Tibial nerve (tissue), 4 donors: ENCODE measurements at regions not wholly inside any gene's neighbourhood (a gene's known extent, or its start where the extent isn't known, plus 50 kb on each side); places are given as distances from the start of the nearest gene placed in this dataset.

Experiments
- DNase-seq, 2 donors: peaks; one replicate each; pipeline ENCODE4 v3.0.0-alpha.2; 2019; ENCODE audit warnings: low spot score in 2 of 2
- H3K27ac ChIP-seq, 4 donors: fragments of 200-600 bp; sonication (generic) in 3 of 4; one replicate each; pipeline ENCODE4 v1.5.1; 2017 to 2019; ENCODE audit warnings: mild to moderate bottlenecking in 1 of 4
- H3K27me3 ChIP-seq, 2 donors: fragments of 200-600 bp; sonication (generic) in 1 of 2; one replicate each; pipeline versions ENCODE4 v1.5.1 to v1.6.0; 2017 to 2019
- H3K36me3 ChIP-seq, 3 donors: fragments of 200-600 bp; sonication (generic); one replicate each; pipeline ENCODE4 v1.5.1; 2018 to 2019
- H3K4me1 ChIP-seq, 4 donors: fragments of 200-600 bp; sonication (generic) in 3 of 4; one replicate each; pipeline ENCODE4 v1.5.1; 2017 to 2019
- H3K4me3 ChIP-seq, 4 donors: fragments of 200-600 bp; sonication (generic) in 3 of 4; one replicate each; pipeline ENCODE4 v1.5.1; 2017 to 2019; ENCODE audit warnings: mild to moderate bottlenecking in 1 of 4, moderate library complexity in 1 of 4
- H3K9me3 ChIP-seq, 4 donors: fragments of 200-600 bp; sonication (generic) in 3 of 4; one replicate each; pipeline ENCODE4 v1.5.1; 2017 to 2019
- CTCF ChIP-seq, 5 experiments: fragments of 200-600 bp in 3 of 5; fragments of 450-650 bp in 2 of 5; sonication (generic) in 3 of 5; IDR thresholded peaks; one replicate each; pipeline ENCODE4 v1.5.1; 2016 to 2019; ENCODE audit warnings: antibody characterized with exemption in 5 of 5, mild to moderate bottlenecking in 3 of 5, moderate library complexity in 2 of 5
- EP300 ChIP-seq, 2 donors: sonication (generic); formaldehyde crosslinking; IDR thresholded peaks; one replicate each; pipeline ENCODE4 v1.6.1; 2017; ENCODE audit warnings: antibody characterized with exemption in 2 of 2, mild to moderate bottlenecking in 1 of 2
- POLR2A ChIP-seq, 2 donors: fragments of 450-650 bp; IDR thresholded peaks; one replicate each; pipeline ENCODE4 v1.6.1; 2017; ENCODE audit warnings: antibody characterized with exemption in 2 of 2, mild to moderate bottlenecking in 2 of 2, moderate library complexity in 2 of 2
- WGBS, 2 donors: methylation state at CpG; one replicate each; pipeline ENCODE4 v1.1.5; 2018; 5-methylcytosine and 5-hydroxymethylcytosine counted together

DNA sequence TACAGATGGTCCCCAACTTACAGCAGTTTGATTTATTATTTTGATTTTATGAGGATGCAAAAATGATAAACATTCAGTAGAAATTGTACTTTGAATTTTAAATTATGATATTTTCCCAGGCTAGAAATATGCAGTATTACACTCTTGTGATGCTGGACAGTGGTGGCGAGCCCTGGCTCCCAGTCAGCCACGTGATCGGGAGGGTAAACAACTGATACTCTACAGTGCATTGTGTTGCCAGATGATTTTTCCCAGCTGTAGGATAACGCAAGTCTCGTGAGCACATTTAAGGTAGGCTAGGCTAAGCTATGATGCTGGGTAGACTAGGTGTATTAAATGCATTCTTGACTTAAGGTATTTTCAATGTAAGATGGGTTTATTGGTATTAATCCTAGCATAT lies 865.2 kb downstream of the SORCS3 start:
- no peaks in the 10 kb centered on the region for H3K27me3 ChIP-seq
- TF ChIP-seq POLR2A (IDR thresholded peaks at IDR 0.05) = no peak
- TF ChIP-seq CTCF (IDR thresholded peaks at IDR 0.05) = no peak
- TF ChIP-seq EP300 (IDR thresholded peaks at IDR 0.05) = no peak
- no peaks in the 10 kb centered on the region for H3K4me1 ChIP-seq
- H3K4me3 ChIP-seq = no peak overlapping the region
- no peaks in the 10 kb centered on the region for H3K9me3 ChIP-seq
- DNase-seq = no peak
- no peaks in the 10 kb centered on the region for H3K36me3 ChIP-seq
- 68 to 76% methylated on average over 5 of the region's 5 CpGs for WGBS, 2 donors
- no peak overlapping the region for H3K27ac ChIP-seq

DNA sequence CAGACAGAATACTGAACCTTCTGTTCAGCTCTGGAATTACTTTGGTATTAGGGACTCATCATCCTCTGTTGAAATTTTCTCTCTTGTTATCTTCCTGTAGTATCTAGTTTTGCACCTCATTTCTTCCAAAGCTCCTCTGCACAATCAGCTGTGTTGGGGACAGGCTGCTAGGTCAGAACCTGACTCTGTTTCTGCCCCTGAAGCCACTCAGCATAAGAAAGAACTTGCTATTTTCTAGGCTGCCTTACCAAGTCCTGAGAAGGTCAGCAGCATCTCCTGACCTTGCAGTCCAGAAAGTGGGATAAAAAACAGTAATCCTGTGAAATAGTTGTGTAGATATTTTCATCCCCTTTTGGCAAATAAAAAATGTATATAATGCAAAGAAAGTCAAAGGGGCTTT lies 862.6 kb downstream of the SORCS3 start:
- H3K36me3 ChIP-seq = no peaks in the 10 kb centered on the region
- no peaks in the 10 kb centered on the region for H3K4me1 ChIP-seq
- H3K27ac ChIP-seq = no peak overlapping the region
- no peak overlapping the region for H3K4me3 ChIP-seq
- H3K9me3 ChIP-seq = no peaks in the 10 kb centered on the region
- no peaks in the 10 kb centered on the region for H3K27me3 ChIP-seq
- no peak for DNase-seq
- TF ChIP-seq POLR2A (IDR thresholded peaks at IDR 0.05) = no peak
- no peak for TF ChIP-seq CTCF (IDR thresholded peaks at IDR 0.05)
- TF ChIP-seq EP300 (IDR thresholded peaks at IDR 0.05) = no peak

DNA sequence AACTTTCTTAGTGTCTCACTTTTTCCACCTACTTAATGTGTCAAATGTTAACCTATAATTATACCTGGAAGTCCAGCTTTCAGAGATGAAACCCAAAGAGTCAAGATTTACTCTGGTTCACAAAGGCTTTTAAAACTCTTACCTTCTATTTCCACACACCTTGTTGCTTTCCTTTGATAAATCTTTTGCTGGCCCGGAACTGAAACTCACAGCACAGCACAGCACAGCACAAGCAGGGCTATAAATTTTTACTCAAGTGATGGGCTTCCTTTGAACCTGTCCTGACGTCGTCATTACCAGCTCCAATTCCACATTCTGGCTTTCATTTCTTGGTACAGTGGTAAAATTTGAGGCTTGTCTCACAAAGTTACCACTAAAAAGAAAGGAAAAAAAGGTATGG lies 861.0 kb downstream of the SORCS3 start:
- Histone ChIP-seq H3K27ac (no peak overlapping the region), H3K9me3 (no peaks in the 10 kb centered on the region), H3K36me3 (no peaks in the 10 kb centered on the region), H3K4me1 (no peaks in the 10 kb centered on the region), H3K27me3 (no peaks in the 10 kb centered on the region), H3K4me3 (no peak overlapping the region)
- no peak for DNase-seq
- TF ChIP-seq POLR2A (IDR thresholded peaks at IDR 0.05) (no peak), CTCF (IDR thresholded peaks at IDR 0.05) (no peak), EP300 (IDR thresholded peaks at IDR 0.05) (no peak)
- 23 to 43% methylated on average over 3 of the region's 3 CpGs for WGBS, 2 donors

GRCh38 chr10:105494944-105495343 lies 853.9 kb downstream of the SORCS3 start:
- TF ChIP-seq EP300 (IDR thresholded peaks at IDR 0.05) (no peak), CTCF (IDR thresholded peaks at IDR 0.05) (no peak), POLR2A (IDR thresholded peaks at IDR 0.05) (no peak)
- Histone ChIP-seq H3K27ac (no peak overlapping the region), H3K4me3 (no peak overlapping the region), H3K4me1 (no peaks in the 10 kb centered on the region), H3K9me3 (no peaks in the 10 kb centered on the region), H3K27me3 (no peaks in the 10 kb centered on the region), H3K36me3 (no peaks in the 10 kb centered on the region)
- 77 to 80% methylated on average over 4 of the region's 4 CpGs for WGBS, 2 donors
- no peak for DNase-seq

DNA sequence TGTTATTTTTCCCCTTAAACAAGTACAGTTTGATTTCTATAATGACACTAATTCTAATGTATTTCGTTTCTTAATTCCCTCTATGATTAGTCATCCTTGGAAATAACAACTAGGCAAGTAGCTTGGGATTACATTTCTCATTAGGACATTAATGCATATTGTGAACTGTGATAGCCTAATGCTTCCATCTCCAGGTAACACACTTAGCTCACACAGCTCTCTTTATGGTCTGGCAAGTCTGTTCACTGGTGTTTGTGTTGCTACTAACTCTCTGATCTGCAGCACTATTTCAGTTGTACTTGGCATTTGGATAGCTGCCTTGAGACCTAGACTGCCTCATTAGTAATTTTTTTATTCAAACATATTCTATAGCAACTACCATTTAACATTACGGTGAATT lies 853.2 kb downstream of the SORCS3 start:
- Histone ChIP-seq H3K9me3 (no peaks in the 10 kb centered on the region), H3K4me3 (no peak overlapping the region), H3K27ac (no peak overlapping the region), H3K27me3 (no peaks in the 10 kb centered on the region), H3K36me3 (no peaks in the 10 kb centered on the region), H3K4me1 (no peaks in the 10 kb centered on the region)
- WGBS, 2 donors = 62 to 67% methylated on average over 2 of the region's 2 CpGs
- TF ChIP-seq CTCF (IDR thresholded peaks at IDR 0.05) (no peak), EP300 (IDR thresholded peaks at IDR 0.05) (no peak), POLR2A (IDR thresholded peaks at IDR 0.05) (no peak)
- DNase-seq = no peak
